GM19438 (cell line): ENCODE measurements at regions not wholly inside any gene's neighbourhood (a gene's known extent, or its start where the extent isn't known, plus 50 kb on each side); places are given as distances from the start of the nearest gene placed in this dataset.

ENCODE experiments used
- ATAC-seq: cut with Tn5 transposase; IDR thresholded peaks from one replicate; pipeline ENCODE4 v1.9.1; 2021; ENCODE audit warnings: low read depth; ENCODE audit not compliant: unreplicated experiment

- no peak for ATAC-seq
These were observed 1779.6 kb upstream of the PRR20A start for GRCh38 chr13:55361141-55361540.

DNA sequence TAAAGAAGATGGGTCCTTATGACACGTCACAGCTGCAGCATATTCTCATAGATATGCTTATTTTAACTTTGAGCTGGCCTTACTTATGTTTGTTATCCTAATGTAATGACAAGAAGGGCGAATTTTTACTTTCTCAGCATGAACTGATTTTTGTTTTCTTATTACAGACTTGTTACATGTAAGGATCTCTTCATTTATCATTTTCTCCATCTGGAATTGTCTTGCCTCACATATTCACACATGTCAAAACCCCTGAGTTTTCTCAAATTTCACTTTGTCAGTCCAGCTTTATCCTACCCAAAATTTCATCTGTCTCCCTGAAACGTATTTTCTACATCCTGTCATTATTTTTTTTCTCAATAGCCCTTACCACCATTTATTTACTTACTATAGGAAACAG, 1774.0 kb upstream of the PRR20A start:
- ATAC-seq: no peak

DNA sequence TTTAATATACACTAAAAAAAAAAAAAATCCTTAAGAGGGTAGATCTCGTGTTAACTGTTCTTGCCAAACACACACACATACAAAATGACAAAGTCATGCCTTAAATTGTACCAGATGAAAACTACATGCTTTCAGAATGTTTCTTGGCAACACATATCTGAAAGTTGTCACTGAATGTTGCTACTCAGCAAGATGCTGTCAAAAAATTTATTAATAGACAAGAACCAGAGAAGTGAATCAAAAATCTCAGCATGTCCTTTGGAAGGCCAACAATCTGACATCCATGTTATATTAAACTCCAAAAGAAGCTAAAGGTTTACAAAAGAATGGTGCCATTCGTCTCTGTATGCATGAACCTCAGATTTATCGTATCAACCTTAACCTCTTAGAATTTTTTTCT, 1746.2 kb upstream of the PRR20A start:
- ATAC-seq: no peak

DNA sequence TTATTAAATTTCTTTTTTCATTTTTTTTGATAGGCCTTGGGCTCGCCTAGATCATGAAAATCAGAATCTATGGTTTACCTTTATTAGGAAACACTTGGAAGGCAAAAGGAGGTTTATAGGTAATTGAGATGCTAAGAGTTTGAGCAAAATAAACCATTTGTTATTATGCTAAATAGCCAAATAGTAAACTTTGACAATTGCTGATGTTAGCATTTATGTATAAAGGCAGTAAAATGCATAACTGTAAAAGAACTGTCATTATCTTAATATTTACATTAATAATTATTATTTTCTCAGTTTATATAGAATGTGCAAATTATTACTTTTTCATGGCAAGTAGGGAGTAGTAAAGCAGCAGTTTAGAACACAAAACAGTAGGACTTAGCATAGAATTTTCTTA, 1737.8 kb upstream of the PRR20A start:
- no peak for ATAC-seq

DNA sequence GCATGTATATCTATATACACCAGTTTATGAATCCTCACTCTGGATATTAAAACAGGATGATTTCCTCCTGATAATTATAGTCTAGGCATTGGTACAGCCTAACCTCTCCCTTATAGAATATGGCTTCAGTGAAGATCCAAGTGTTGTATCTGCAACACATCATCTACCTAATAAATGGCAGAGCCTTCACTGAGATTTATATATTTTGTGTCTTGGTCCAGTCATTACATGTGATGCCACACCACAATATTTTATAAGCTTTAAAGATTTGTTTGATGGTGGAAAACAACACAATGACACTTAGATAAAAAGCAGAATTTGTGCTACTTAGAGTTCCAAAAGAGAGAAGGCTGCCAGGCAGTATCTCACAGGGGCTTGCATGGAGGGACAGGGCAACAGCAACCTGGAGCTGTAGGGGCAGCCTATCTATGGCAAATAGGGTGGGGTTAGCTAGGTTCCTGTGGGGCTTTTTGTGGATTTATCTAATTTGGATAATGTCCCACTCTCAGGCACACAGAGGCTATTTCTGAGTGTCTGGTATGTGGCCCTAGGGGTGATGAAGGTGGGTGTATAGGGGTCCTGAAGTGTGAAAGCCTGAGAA, 1736.7 kb upstream of the PRR20A start:
- ATAC-seq: no peak

DNA sequence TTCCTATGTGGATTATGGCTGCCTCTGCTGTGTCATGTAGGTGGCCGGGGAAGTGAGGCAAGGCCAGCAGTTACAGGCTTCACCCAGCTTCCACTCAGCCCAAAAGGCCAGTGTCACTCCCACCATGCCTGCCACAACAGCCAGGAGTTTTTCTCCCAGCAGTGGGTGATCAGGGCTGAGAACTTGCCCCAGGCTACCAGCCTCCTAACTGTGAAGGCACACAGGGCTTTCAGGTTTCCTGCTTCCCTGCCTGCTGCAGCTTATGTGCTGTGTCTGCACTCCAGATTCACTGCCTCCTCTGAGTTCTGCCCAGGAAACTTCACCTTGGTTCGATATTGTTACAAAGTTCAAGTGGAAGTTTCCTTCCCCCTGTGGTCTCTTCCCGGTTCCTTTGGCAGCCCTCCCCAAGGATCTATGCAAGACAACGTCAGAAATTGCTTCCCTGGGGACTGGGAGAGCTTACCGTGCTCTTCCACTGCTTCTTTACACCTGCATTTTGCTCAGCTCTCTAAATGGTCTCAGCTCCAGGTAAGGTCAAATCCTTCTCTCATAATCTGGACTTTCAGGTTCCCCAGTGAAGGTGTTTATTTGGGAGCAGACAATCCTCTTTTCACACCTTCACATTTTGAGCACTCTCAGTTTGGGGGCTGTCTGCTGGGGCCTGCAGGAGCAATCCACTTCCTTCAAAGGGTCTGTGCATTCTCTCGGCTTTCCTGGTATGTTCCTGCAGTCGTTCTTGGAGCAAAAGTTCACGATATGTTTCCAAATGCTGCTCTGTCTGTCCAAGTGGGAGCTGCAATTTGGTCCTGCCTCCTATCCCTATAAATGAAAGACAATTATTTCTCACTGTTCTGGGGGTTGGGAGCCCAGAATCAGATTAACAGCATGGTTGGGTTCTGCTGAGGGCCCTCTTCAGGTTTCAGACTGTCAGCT, 1730.1 kb upstream of the PRR20A start:
- ATAC-seq: no peak

DNA sequence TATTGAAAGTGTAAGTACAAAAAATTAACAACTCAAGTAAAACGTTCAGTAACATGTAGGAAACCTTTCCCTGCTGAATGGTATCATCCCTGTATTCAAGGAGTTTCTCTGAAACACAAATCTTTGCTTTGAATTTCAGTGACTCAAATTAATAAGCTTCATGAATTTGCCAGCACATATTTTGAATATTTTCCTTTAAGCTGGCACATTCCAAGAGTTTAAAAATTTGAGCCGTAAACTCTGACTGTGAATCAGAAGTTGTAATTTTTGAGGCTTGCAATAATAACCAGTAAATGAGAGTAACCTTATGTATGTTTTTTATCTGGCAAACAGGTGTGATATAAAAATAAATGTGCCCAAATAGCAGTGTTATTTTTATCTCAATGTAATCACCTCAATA, 1722.6 kb upstream of the PRR20A start:
- no peak for ATAC-seq

- no peak for ATAC-seq
These were observed 1707.9 kb upstream of the PRR20A start for GRCh38 chr13:55432814-55433213.

DNA sequence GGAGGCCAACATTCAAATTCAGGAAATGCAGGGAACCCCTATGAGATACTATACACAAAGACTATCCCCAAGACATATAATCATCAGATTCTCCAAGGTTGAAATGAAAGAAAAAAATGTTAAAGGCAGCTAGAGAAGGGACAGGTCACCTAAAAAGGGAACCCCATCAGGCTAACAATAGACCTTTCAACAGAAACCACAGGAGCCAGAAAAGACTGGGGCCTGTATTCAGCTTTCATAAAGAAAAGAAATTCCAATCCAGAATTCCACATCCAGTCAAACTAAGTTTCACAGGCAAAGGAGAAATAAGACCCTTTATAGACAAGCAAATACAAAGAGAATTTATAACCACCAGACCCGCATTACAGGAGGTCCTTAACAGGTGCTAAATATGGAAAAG, 1703.6 kb upstream of the PRR20A start:
- ATAC-seq: no peak

- no peak for ATAC-seq
These were observed 1701.3 kb upstream of the PRR20A start for GRCh38 chr13:55439450-55439849.

DNA sequence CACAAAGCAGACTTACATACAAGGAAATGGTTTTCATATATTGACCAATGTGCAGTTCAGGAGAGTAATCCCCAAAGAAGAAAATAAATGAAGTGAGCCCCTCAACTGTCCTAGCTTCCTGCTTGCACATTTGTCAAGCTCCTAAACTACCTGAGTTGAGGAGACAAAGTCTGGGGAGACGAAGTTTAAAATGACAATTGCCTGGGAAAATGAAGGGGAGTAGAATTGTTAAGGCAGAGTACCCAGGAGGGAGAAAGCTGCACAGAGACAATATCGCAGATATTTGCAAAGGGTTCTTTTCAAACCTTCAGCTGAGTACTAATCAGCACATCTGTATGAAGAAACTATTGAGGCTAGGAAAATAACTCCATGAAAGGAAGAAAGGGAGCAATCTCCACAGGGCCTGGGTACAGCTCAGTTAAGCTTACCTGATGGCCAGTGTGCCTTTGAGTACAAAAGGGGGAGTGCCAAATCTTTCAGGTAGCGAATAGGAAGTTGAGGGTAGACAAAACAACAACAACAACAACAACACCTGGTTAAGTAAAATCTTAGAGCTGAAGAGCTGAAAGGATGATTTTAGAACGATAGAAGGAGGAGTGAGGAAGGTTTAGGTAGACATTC, 1700.1 kb upstream of the PRR20A start:
- no peak for ATAC-seq

GRCh38 chr13:55464222-55464621, 1676.5 kb upstream of the PRR20A start:
- no peak for ATAC-seq

GRCh38 chr13:55467476-55467875, 1673.2 kb upstream of the PRR20A start:
- no peak for ATAC-seq

GRCh38 chr13:55483626-55484158, 1657.0 kb upstream of the PRR20A start:
- ATAC-seq: no peak

DNA sequence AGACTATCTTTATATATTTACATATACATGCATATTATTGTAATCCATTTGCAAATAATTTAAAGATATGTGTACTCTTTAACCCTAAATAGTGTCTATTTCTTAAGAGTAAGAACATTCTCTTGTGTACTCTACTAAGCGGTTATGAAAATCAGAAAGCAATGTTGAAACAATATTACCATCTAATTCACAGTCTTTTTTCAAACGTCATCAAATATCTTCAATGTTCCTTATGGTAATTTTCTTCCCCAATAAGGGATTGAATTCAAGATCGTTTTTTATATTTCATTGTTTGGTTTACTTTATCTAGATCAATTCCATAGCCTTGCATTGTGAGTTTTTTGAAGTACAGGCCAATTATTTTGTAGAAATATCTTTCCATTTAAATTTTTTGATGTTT, 1647.4 kb upstream of the PRR20A start:
- ATAC-seq: no peak

DNA sequence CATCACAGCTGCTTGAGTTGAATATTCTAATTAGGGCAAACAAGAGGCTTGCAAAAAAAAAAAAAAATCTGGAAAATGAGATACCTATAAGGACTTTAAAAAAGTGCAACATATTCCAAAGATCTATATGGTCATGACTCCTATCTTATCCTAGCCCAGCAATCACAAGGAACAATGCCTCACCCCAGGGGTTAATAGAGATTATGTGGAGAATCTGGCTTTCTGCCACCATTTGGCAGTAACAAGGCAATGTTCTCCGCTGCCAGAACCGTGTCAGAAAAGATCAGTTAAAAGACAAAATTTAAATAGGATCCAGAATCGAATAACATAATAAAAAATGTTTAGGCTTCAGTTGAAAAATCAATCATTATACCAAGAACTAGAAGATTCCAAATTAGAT, 1643.2 kb upstream of the PRR20A start:
- ATAC-seq: no peak

DNA sequence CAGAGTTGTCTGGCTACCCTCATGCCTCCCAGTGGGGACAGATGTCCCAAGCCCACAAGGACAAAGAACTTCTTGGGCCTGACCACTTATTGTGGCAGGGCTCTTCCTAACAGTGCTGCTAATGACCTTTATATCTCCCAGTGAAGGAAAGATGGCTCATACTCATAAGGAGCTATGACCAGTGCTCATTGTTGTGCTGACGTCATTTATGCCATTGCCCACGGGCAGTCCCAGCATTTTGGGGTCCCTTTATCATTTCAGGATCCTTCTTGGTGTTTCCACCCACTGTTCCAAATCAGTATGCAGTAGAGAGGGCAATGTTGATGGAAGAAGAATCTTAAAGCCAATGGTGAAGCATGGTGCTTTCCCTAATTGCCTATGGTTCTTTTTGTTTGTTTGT, 1640.0 kb upstream of the PRR20A start:
- ATAC-seq: no peak

GRCh38 chr13:55516610-55517009, 1624.1 kb upstream of the PRR20A start:
- ATAC-seq: no peak

DNA sequence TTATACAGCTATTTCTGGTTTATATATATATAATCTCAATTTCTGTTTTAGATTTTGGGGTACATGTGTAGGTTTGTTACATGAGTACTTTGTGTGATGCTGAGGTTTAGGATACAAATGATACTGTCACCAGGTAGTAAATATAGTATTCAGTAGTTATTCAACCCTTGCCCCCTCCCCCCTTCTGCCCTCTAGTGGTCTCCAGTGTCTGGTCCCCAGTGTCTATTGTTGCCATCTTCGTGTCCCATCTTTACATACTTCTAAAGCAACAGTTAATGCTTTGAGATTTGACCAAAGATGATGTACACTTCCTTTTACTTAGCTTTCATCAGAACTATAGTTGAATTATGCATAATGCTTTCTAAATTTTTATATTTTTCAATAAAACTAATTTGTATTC, 1623.4 kb upstream of the PRR20A start:
- ATAC-seq: no peak

DNA sequence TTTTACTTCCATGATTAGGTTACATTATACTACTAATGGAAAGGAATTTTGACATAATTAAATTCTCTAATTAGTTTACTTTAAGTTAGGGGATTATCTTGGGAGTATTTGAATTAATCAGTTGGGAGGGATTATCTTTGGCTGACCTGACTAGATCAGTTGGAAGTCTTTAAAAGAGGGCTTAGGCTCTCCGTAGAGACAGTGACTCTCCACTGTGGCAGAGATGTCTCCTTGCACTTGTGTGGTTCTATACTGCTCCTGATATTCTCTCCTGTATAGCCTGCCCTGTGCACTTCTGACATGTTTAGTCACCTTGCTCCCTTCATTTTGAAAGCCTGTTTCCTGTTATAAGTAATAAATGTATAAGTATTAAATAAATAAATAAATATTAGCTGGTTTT, 1612.3 kb upstream of the PRR20A start:
- no peak for ATAC-seq

- no peak for ATAC-seq
These were observed 1606.4 kb upstream of the PRR20A start for GRCh38 chr13:55534306-55534705.
